ENCODE measurements at regions not wholly inside any gene's neighbourhood (a gene's known extent, or its start where the extent isn't known, plus 50 kb on each side); places are given as distances from the start of the nearest gene placed in this dataset.

DNA sequence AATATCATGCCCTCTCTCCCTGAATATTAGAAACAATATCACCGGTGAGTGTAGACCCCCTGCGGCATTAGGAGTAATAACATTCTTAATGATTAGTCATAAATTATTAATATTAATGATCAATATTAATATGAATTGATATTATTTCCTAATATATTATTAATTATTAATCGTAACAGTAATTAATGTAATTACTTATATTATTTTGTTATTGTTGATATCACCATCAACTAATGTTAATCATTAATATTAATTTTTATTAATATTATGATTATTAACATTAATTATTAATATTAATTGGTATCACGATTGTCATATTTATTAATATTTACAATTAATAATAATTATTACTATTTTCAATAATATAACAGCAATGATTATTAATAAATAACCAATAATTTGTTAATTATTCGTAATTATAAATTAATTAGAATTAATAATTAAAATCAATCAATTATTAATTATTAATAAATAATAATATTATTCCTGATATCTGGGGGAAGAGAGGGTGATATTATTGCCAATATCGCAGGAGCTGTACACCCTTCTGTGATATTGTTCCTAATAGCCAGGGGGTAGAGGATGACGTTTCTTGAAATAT lies 528.8 kb upstream of the PCDH20 start:
- H3K18ac ChIP-seq (ENCODE audit: insufficient read length, low read depth, low read length): no peak overlapping the region
- Mint-ChIP-seq H3K4me3 (no peak overlapping the region), H3K9me3 (no peaks in the 10 kb centered on the region; a peak in 1 of 5 replicates), H3K27me3 (ENCODE audit: low read depth) (no peaks in the 10 kb centered on the region), H3K36me3 (ENCODE audit: insufficient read depth in 1 of 3, low read depth in 3 of 3) (no peaks in the 10 kb centered on the region; a peak in 1 of 7 replicates), H3K4me1 (no peaks in the 10 kb centered on the region), H3K27ac (no peak overlapping the region)
- H3K4ac ChIP-seq (ENCODE audit: low read depth, low read length): no peak overlapping the region
- no peak overlapping the region for H3K27ac ChIP-seq (ENCODE audit: insufficient read length, low read depth, low read length)
- WGBS (ENCODE audit: extremely low coverage, insufficient read length, low lambda C conversion rate): no CpG with 5 or more reads among the region's 7 CpGs
- no peaks in the 10 kb centered on the region for H3K79me1 ChIP-seq (ENCODE audit: insufficient read depth, low read depth, low read length, poor library complexity, severe bottlenecking)
- H3T11ph ChIP-seq (ENCODE audit: low read length): no peak overlapping the region
- H2AK5ac ChIP-seq (ENCODE audit: insufficient read length, low read length): no peak overlapping the region
- no peaks in the 10 kb centered on the region for H3K4me1 ChIP-seq (ENCODE audit: insufficient read depth, low read length)
- TF ChIP-seq CTCF (conservative IDR thresholded peaks at IDR 0.05): no peak
- DNase-seq: no peak
- no peak overlapping the region for H2BK15ac ChIP-seq (ENCODE audit: low read depth, low read length)
- no peaks in the 10 kb centered on the region for H4K20me1 ChIP-seq (ENCODE audit: control insufficient read depth, insufficient read depth, insufficient read length)
- H4K8ac ChIP-seq (replicated peaks; ENCODE audit: insufficient read length, low read depth, low read length): no peak overlapping the region
- H2BK12ac ChIP-seq (ENCODE audit: insufficient read length, low read depth, low read length): no peak overlapping the region
- H3K9ac ChIP-seq (ENCODE audit: extremely low read depth, insufficient read length, low read length): no peak overlapping the region
- no peaks in the 10 kb centered on the region for H3K9me3 ChIP-seq (ENCODE audit: control insufficient read depth, low read depth, low read length)
- no peak overlapping the region for H3K23ac ChIP-seq (ENCODE audit: insufficient read length, low read depth, low read length)
- no peak overlapping the region for H3K56ac ChIP-seq (ENCODE audit: insufficient read length, low read depth, low read length)
- no peak overlapping the region for H2AFZ ChIP-seq (ENCODE audit: low read length)
- H3K23me2 ChIP-seq (ENCODE audit: insufficient read length, low read depth, low read length, poor library complexity, severe bottlenecking): no peaks in the 10 kb centered on the region
- no peak overlapping the region for H4K91ac ChIP-seq (ENCODE audit: insufficient read length, low read depth, low read length)
- no peak overlapping the region for H2BK120ac ChIP-seq (ENCODE audit: low read depth, low read length, poor library complexity, severe bottlenecking)
- no peak overlapping the region for H3K4me2 ChIP-seq (ENCODE audit: insufficient read depth, insufficient read length, low read length)
- no peak overlapping the region for H4K5ac ChIP-seq (ENCODE audit: insufficient read length, low read depth, low read length)
- H3K14ac ChIP-seq (ENCODE audit: insufficient read depth, low read length): no peak overlapping the region
- H2BK5ac ChIP-seq (ENCODE audit: insufficient read length, low read length): no peak overlapping the region
- H2BK20ac ChIP-seq (ENCODE audit: low read depth, low read length, poor library complexity, severe bottlenecking): no peak overlapping the region
- no peaks in the 10 kb centered on the region for H3K79me2 ChIP-seq (ENCODE audit: insufficient read depth, low read length)
- no peaks in the 10 kb centered on the region for H3K27me3 ChIP-seq (ENCODE audit: insufficient read depth, low read length)
